ENCODE measurements at regions not wholly inside any gene's neighbourhood (a gene's known extent, or its start where the extent isn't known, plus 50 kb on each side); places are given as distances from the start of the nearest gene placed in this dataset.

- TF ChIP-seq FOXM1 (IDR thresholded peaks at IDR 0.05; ENCODE audit: borderline replicate concordance) (no peak), BHLHE40 (IDR thresholded peaks at IDR 0.05; ENCODE audit: borderline replicate concordance) (no peak), ZNF384 (IDR thresholded peaks at IDR 0.05) (no peak), PKNOX1 (IDR thresholded peaks at IDR 0.05) (no peak), L3MBTL2 (conservative IDR thresholded peaks at IDR 0.05) (no peak), ARNT (IDR thresholded peaks at IDR 0.05) (no peak), FOXA1 (IDR thresholded peaks at IDR 0.05) (no peak), SUZ12 (IDR thresholded peaks at IDR 0.05) (no peak), HDGF (IDR thresholded peaks at IDR 0.05; ENCODE audit: borderline replicate concordance) (no peak), SP1 (IDR thresholded peaks at IDR 0.05) (no peak), NFRKB (IDR thresholded peaks at IDR 0.05) (no peak), ELF4 (IDR thresholded peaks at IDR 0.05) (no peak), TARDBP (IDR thresholded peaks at IDR 0.05) (no peak)
These were observed 268.8 kb upstream of the RPL38 start for GRCh38 chr17:73934696-73935095.

Measured in HEK293T (cell line).